GF-D8 (cell line): ENCODE measurements at regions not wholly inside any gene's neighbourhood (a gene's known extent, or its start where the extent isn't known, plus 50 kb on each side); places are given as distances from the start of the nearest gene placed in this dataset.
"Not testable (repeated sequence)": the region's sequence is repeated elsewhere in the genome, so short reads cannot be mapped to it uniquely, and the experiment has no call there.

Experiments used
- DNase-seq: peaks from one replicate; lab custom pipeline; 2025; lab: John Stamatoyannopoulos, UW

GRCh38 chr1:73065339-73066041, 783.2 kb upstream of the NEGR1 start:
- DNase-seq: no peak

- no peak for DNase-seq
These were observed 774.5 kb upstream of the NEGR1 start for GRCh38 chr1:73056826-73057225.

DNA sequence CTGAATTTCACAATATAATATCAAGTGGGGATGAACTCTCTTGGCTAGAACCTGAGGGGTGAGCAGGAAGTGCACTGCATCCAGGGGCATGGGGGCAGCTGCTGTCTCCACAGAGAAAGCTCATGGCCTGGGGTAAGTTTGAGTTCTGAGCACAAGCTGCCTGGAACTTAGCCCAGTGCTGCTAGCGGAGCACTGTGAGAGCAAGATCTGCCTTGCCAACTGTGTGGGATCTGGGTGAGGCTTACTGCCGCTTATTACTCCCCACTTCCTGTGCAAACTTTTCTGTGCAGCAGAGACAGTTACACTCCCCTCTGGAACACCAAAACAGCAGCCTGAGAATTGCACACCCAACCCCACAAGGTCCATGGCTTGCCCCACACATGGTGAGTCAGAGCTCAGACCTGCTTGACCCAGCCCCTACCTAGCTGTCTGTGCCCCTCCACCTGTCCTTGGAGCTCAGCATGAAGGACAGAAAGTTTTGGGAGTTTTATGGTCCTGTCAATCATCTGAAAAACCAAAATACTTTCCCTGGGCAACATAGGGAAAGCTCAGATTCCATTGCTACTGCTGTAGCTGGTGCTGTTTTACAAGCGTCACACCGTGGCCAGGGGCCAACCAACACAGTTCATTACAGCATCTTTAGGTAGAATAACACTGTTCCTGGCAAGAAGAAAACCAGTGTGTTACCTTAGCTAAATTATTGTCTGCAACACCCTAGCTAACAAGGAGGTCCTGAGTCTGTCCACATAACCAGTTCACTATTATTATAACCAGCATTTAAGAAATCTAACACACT, 762.1 kb upstream of the NEGR1 start:
- no peak for DNase-seq

DNA sequence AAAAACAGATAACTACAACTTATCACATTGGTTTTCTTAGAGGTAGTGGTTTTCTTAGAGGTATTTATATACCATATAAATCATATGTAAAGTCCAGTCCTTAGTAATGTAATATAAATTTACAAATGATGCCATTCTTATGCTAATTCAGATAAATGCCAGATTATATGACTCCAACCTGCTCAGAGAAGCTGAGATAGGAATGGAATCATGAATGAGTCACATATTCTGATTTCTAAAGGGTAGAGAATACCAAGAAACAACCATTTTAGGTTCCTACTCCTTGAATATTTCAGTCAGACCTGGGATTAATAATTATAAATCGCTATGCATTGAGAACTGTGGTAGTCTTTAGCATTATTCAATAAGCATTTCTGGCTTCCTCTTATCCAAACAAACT, 760.1 kb upstream of the NEGR1 start:
- DNase-seq: no peak

DNA sequence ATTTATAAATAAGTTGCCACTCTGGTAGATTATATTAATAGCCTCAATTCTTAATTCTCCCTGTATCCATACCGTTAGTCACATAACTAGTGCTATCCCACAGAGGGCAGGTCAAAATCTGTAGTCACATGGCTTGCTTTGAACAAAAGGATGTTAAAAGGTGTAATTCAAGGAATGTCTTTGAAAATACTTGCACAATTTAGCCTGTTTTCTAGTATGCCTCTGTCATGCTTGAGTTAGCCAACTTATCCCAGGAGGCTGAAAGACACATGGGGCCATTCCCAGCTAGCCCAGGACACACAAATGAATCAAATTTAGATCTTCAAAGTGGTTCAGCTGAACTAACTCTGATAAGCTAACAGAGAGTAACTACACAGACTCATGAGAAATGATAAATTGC, 758.5 kb upstream of the NEGR1 start:
- DNase-seq: no peak

DNA sequence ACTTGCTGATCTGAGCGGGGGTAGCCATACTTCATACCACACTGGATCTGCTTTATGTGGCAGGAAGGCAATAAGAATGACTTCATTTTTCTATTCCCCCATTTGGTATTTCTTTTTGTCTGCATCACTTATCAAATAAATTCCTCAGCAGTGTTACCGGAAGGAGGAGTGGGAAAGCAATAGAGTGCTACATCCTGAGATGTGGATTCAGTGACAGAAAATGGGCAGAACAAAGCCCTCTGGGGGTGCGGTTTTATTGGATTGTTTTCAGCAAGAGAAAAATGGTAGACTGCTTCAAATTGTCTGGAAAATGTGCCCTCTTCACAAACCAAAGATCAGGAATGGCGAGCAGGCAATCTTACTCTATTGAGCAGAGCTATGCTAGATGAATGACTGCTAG, 751.9 kb upstream of the NEGR1 start:
- DNase-seq: no peak

DNA sequence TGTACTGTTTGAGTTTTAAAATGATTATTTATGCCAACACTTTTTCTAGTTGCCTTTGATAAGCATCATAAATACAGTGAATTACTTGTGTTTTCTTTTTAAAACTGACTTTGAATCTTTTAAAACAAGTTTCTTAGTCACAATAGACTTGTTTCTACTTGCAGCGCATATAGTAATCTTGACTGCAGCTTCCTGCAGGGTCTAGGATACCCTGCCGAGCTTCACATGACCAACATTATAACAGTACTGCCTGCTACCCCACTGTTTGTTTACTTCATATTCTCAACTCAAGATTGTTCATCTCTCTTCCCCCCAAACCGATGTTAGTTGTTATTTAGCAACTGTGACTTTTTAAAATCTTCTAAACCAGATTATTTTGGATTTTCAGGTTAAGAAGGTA, 751.3 kb upstream of the NEGR1 start:
- no peak for DNase-seq

- DNase-seq: no peak
These were observed 747.2 kb upstream of the NEGR1 start for GRCh38 chr1:73029571-73029970.

GRCh38 chr1:73026114-73026513, 743.8 kb upstream of the NEGR1 start:
- DNase-seq: no peak

GRCh38 chr1:73009938-73010337, 727.6 kb upstream of the NEGR1 start:
- no peak for DNase-seq

GRCh38 chr1:73009311-73009710, 727.0 kb upstream of the NEGR1 start:
- DNase-seq: no peak

GRCh38 chr1:72997624-72998023, 715.3 kb upstream of the NEGR1 start:
- no peak for DNase-seq

DNA sequence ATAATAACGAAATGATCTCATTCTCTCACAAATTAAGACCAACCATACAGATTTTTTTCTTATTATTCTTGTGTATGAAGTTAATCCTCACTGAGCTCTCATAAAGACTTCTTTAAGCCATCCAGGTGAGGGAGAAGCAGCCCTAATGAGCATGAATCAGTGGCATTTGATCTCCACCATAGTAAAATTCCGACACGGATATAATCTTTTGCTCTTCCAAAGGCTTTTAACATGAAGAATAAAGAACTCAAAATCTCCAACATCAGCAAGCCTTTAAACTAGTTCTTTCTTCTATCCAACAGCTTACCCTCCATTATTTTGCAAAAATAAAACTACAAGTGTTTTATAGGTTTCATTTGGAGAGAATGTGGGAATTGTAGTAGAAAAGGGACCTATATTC, 714.7 kb upstream of the NEGR1 start:
- DNase-seq: no peak

- DNase-seq: not testable (repeated sequence)
These were observed 705.5 kb upstream of the NEGR1 start for GRCh38 chr1:72987871-72988270.

DNA sequence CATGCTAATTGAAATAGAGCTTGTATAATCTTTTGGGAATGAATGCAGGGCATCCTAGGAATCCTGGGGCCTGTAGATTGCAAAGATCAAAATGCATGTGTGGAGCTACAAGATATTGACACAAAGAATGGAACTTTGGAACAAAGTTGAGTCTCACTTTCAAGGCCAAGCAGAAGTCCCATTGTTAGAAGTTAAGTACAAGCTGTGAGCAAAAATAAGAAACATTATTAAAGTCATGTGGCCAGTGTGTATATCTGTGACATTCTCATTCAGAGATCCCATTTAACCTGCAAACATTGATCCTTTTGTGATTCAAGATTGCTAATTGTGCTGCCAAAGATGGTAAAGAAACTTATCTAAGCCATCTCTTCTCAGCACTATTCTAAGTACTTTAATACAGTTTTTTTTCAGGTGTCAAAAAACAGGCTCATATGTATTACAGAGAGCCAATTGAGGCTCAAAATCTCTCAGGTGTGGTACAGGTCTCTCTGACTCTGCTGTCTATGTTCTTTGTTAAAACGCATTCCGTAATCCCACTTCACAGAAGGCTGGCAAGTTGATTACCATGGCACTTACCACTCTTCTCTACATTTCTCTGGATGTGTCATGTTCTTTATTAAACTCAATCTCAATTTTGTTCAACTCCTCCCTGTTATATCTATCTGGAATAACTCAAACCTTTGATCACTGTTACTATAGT, 704.4 kb upstream of the NEGR1 start:
- DNase-seq: no peak

- not testable (repeated sequence) for DNase-seq
These were observed 702.7 kb upstream of the NEGR1 start for GRCh38 chr1:72985024-72985423.

GRCh38 chr1:72983011-72983410, 700.7 kb upstream of the NEGR1 start:
- not testable (repeated sequence) for DNase-seq

DNA sequence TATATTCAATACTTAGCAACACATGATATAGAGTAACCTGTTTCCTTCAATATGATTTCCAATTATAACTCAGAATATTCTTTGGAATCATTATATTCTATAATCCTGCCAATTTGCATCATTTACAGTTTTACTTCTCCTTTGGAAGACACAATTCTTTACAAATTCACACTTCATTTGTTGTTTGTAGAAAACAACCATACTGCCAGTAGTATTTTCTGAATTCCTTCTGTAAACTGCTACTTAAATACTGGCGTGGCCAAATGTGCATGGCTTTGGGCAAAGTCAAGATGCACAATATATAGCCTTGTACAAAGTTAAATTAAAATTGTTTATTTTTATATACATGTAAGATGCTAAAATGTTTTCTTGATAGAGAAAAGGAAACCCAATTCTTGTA, 687.1 kb upstream of the NEGR1 start:
- no peak for DNase-seq

DNA sequence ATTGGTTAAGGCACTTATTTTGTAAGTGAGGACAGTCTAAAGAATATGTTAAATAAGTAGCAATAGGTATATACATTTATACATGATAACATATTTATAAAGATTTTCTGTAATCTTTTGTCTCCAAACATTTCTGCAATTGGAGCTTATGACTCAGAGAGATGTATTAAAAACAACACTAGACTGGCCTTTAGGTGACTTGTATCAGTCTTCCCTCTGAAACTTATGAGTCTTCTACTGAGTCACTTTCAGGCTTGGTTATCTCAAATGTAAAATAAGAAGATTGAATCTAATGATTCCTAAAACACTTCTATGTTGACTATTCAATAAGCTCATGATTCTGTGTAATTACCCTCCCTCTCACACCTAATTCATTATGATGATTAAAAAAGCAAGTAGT, 672.6 kb upstream of the NEGR1 start:
- no peak for DNase-seq

DNA sequence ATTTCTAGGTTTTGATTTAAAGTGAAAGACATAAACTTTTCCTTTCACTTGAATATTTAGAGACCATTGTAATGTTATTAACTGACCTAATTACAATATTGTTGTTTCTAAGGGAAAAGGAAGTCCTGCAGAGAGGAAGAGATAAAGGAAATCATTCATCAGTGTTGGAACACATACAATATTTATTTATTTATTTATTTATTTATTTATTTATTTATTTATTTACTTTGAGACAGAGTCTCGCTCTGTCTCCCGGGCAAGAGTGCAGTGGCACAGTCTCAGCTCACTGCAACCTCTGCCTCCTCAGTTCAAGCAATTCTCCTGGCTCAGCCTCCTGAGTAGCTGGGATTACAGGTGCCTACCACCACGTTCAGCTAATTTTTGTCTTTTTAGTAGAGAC, 668.6 kb upstream of the NEGR1 start:
- not testable (repeated sequence) for DNase-seq

DNA sequence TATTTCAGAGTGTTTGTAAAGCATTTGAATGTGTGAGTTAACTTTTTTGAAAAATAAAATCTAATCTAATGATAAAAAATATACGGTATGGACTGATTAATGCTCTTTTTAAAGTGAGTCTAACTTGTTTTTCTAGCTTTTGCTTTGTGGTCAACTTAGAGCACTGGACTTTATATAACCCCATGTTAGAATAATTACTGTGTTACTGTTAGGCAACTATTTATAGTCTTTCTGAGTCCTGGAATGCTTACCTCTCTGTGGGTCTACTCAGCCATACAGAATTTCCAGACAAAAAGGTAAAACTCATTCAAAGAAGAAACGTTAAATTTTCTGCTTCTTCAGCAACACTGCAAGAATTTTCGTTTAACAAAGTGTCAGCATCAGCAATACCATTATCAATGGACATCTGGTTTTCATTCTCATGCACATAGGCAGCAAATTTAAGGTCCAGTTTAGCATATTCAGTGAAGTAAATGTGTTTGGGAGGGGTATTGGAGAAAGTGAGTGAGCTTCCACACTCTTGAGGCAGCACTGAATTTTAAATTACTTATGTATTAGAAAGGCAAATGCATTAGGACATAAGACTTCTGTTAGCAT, 664.7 kb upstream of the NEGR1 start:
- DNase-seq: no peak

GRCh38 chr1:72942008-72942407, 659.7 kb upstream of the NEGR1 start:
- no peak for DNase-seq

DNA sequence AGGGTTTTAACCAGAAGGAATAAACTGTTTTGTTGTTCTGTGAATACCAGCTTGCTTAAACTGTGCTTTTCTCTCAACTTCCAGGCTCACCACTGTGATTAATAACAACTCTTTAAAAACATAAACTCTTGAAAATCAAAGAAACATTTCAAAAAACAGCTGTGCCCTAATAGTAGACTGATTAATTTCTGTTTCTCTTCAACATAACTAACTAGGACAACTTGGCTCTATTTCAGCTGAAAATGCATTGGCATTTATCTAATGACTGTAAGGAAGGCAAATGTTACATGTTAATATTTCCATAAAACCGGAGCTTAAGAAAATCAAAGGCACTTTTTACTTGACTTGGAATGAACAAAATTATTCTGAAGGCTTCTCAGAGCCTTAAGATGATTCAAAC, 656.1 kb upstream of the NEGR1 start:
- DNase-seq: no peak
